ENCODE measurements at regions not wholly inside any gene's neighbourhood (a gene's known extent, or its start where the extent isn't known, plus 50 kb on each side); places are given as distances from the start of the nearest gene placed in this dataset.

GRCh38 chr13:42396901-42397655 is 125.1 kb downstream of the AKAP11 start:
- no peak for TF ChIP-seq CTCF (conservative IDR thresholded peaks at IDR 0.05)
- TF ChIP-seq ZFX (IDR thresholded peaks at IDR 0.05) = no peak
